Omental fat pad (tissue), 3 donors: ENCODE measurements at regions not wholly inside any gene's neighbourhood (a gene's known extent, or its start where the extent isn't known, plus 50 kb on each side); places are given as distances from the start of the nearest gene placed in this dataset.

Source experiments
- ATAC-seq: fragments of 150-250 bp; one replicate; pipeline ENCODE4 v1.9.1; 2016; ENCODE audit warnings: mild to moderate bottlenecking, moderate library complexity; ENCODE audit not compliant: low FRiP score
- DNase-seq: peaks from one replicate; pipeline ENCODE4 v3.0.0-alpha.2; 2019; ENCODE audit warnings: low spot score
- CTCF ChIP-seq, 3 donors: fragments of 450-650 bp; IDR thresholded peaks; one replicate each; pipeline ENCODE4 v1.5.1; 2016 to 2017; ENCODE audit warnings: antibody characterized with exemption in 3 of 3, mild to moderate bottlenecking in 3 of 3, moderate library complexity in 2 of 3

GRCh38 chr10:33801705-33802104 is 467.2 kb upstream of the NRP1 start:
- TF ChIP-seq CTCF (IDR thresholded peaks at IDR 0.05) = no peak
- ATAC-seq (no peak), DNase-seq (no peak)

GRCh38 chr10:33800986-33801385 is 466.5 kb upstream of the NRP1 start:
- DNase-seq = no peak
- TF ChIP-seq CTCF (IDR thresholded peaks at IDR 0.05) = no peak
- ATAC-seq = no peak

GRCh38 chr10:33800545-33800944 is 466.1 kb upstream of the NRP1 start:
- DNase-seq = no peak
- ATAC-seq = no peak
- TF ChIP-seq CTCF (IDR thresholded peaks at IDR 0.05) = no peak

GRCh38 chr10:33799944-33800323 is 465.5 kb upstream of the NRP1 start:
- DNase-seq (no peak), ATAC-seq (no peak)
- no peak for TF ChIP-seq CTCF (IDR thresholded peaks at IDR 0.05)

GRCh38 chr10:33799281-33799943 is 464.9 kb upstream of the NRP1 start:
- no peak for ATAC-seq
- TF ChIP-seq CTCF (IDR thresholded peaks at IDR 0.05) = no peak

GRCh38 chr10:33798754-33799153 is 464.3 kb upstream of the NRP1 start:
- ATAC-seq = no peak
- no peak for DNase-seq
- no peak for TF ChIP-seq CTCF (IDR thresholded peaks at IDR 0.05)

More at GRCh38 chr10:33799281-33799943, 464.9 kb upstream of the NRP1 start:
- DNase-seq = no peak

- ATAC-seq = no peak
- TF ChIP-seq CTCF (IDR thresholded peaks at IDR 0.05) = no peak
- DNase-seq = no peak
These were observed 462.2 kb upstream of the NRP1 start for GRCh38 chr10:33796680-33797079.
